Osteoblast (primary cell): ENCODE measurements at regions not wholly inside any gene's neighbourhood (a gene's known extent, or its start where the extent isn't known, plus 50 kb on each side); places are given as distances from the start of the nearest gene placed in this dataset.
A peak's percentile ranks its signal among the peaks of the same experiment; 100 is the strongest.

Source experiments
- DNase-seq: peaks from one replicate; pipeline ENCODE4 v3.0.0; 2011; ENCODE audit warnings: low spot score, mixed read lengths; ENCODE audit not compliant: insufficient read length; ENCODE audit errors: missing footprints
- H2AFZ ChIP-seq: 2 replicates; pipeline ENCODE4 v1.6.0; 2011; ENCODE audit warnings: mild to moderate bottlenecking, low read length
- H3K27ac ChIP-seq: 2 replicates; pipeline ENCODE4 v1.5.1; 2011; ENCODE audit warnings: mild to moderate bottlenecking, low read depth, low read length, moderate library complexity
- H3K27me3 ChIP-seq: 2 replicates; pipeline ENCODE4 v1.6.0; 2012; ENCODE audit warnings: mild to moderate bottlenecking, control low read depth, inconsistent platforms, low read length, moderate library complexity; ENCODE audit not compliant: insufficient read depth
- H3K36me3 ChIP-seq: 2 replicates; pipeline ENCODE4 v1.5.1; 2011; ENCODE audit warnings: mild to moderate bottlenecking, low read length, control low read depth, moderate library complexity; ENCODE audit not compliant: insufficient read depth
- H3K4me1 ChIP-seq: 2 replicates; pipeline ENCODE4 v1.5.1; 2011; ENCODE audit warnings: mild to moderate bottlenecking, low read length, control low read depth, moderate library complexity; ENCODE audit not compliant: insufficient read depth
- H3K4me2 ChIP-seq: 2 replicates; pipeline ENCODE4 v1.6.0; 2011; ENCODE audit warnings: mild to moderate bottlenecking, low read length; ENCODE audit not compliant: insufficient read depth
- H3K4me3 ChIP-seq: fragments of 200-600 bp; sonication (generic); 3 replicates; pipeline ENCODE4 v1.5.1; 2012; ENCODE audit warnings: mild to moderate bottlenecking, low read length, inconsistent platforms; ENCODE audit not compliant: insufficient read depth
- H3K79me2 ChIP-seq: 2 replicates; pipeline ENCODE4 v1.6.0; 2012; ENCODE audit warnings: mild to moderate bottlenecking, low read length, control low read depth, inconsistent platforms; ENCODE audit not compliant: insufficient read depth
- H3K9me3 ChIP-seq: 2 replicates; pipeline ENCODE4 v1.5.1; 2011; ENCODE audit warnings: low read depth, low read length, control low read depth
- H4K20me1 ChIP-seq: 2 replicates; pipeline ENCODE4 v1.6.0; 2012; ENCODE audit warnings: mild to moderate bottlenecking, low read length, control low read depth; ENCODE audit not compliant: insufficient read depth
- TF ChIP-seq, protein P1 (sequence below): IDR thresholded peaks from 2 replicates; pipeline ENCODE4 v1.5.1; 2011; ENCODE audit warnings: mild to moderate bottlenecking, low read depth, low read length, moderate library complexity; ENCODE audit errors: extremely low read depth

GRCh38 chr1:198893141-198893540 lies 254.3 kb downstream of the PTPRC start:
- Histone ChIP-seq H3K79me2 (peaks cover 25% of the 10 kb centered on the region), H3K9me3 (no peaks in the 10 kb centered on the region), H3K4me3 (no peak overlapping the region), H3K36me3 (no peaks in the 10 kb centered on the region), H3K27me3 (no peaks in the 10 kb centered on the region), H3K4me1 (peaks cover 40% of the 10 kb centered on the region), H4K20me1 (peaks cover 5% of the 10 kb centered on the region), H3K27ac (no peak overlapping the region), H2AFZ (no peak overlapping the region), H3K4me2 (no peak overlapping the region)
- no peak for DNase-seq
- TF ChIP-seq, protein P1, sequence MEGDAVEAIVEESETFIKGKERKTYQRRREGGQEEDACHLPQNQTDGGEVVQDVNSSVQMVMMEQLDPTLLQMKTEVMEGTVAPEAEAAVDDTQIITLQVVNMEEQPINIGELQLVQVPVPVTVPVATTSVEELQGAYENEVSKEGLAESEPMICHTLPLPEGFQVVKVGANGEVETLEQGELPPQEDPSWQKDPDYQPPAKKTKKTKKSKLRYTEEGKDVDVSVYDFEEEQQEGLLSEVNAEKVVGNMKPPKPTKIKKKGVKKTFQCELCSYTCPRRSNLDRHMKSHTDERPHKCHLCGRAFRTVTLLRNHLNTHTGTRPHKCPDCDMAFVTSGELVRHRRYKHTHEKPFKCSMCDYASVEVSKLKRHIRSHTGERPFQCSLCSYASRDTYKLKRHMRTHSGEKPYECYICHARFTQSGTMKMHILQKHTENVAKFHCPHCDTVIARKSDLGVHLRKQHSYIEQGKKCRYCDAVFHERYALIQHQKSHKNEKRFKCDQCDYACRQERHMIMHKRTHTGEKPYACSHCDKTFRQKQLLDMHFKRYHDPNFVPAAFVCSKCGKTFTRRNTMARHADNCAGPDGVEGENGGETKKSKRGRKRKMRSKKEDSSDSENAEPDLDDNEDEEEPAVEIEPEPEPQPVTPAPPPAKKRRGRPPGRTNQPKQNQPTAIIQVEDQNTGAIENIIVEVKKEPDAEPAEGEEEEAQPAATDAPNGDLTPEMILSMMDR = no peak

- TF ChIP-seq, protein P1 = no peak
- H4K20me1 ChIP-seq = peaks cover 5% of the 10 kb centered on the region
- no peak overlapping the region for H3K4me3 ChIP-seq
- peak overlapping the region; percentile 47 for H3K27ac ChIP-seq
- H2AFZ ChIP-seq = no peak overlapping the region
- H3K4me1 ChIP-seq = peaks cover 38% of the 10 kb centered on the region
- H3K4me2 ChIP-seq = no peak overlapping the region
- DNase-seq = no peak
- H3K36me3 ChIP-seq = peaks cover 5% of the 10 kb centered on the region
- peaks cover 20% of the 10 kb centered on the region for H3K79me2 ChIP-seq
- H3K9me3 ChIP-seq = no peaks in the 10 kb centered on the region
- no peaks in the 10 kb centered on the region for H3K27me3 ChIP-seq
Measured at GRCh38 chr1:198893763-198894444, 255.1 kb downstream of the PTPRC start.

- TF ChIP-seq, protein P1 = no peak
- Histone ChIP-seq H3K27me3 (no peaks in the 10 kb centered on the region), H3K4me2 (no peak overlapping the region), H2AFZ (no peak overlapping the region), H3K4me1 (peaks cover 12% of the 10 kb centered on the region), H3K9me3 (no peaks in the 10 kb centered on the region), H3K79me2 (peaks cover 59% of the 10 kb centered on the region), H3K4me3 (no peak overlapping the region), H3K27ac (no peak overlapping the region), H3K36me3 (peaks cover 26% of the 10 kb centered on the region), H4K20me1 (no peaks in the 10 kb centered on the region)
- no peak for DNase-seq
Measured at GRCh38 chr1:198901266-198901665, 262.4 kb downstream of the PTPRC start.

- Histone ChIP-seq H3K9me3 (no peaks in the 10 kb centered on the region), H3K4me3 (no peak overlapping the region), H3K79me2 (peaks cover 69% of the 10 kb centered on the region), H3K27me3 (no peaks in the 10 kb centered on the region), H3K27ac (no peak overlapping the region), H4K20me1 (peaks cover 3% of the 10 kb centered on the region), H3K4me2 (no peak overlapping the region), H3K36me3 (peaks cover 26% of the 10 kb centered on the region), H3K4me1 (peaks cover 12% of the 10 kb centered on the region), H2AFZ (no peak overlapping the region)
- TF ChIP-seq, protein P1 = no peak
- no peak for DNase-seq
Measured at GRCh38 chr1:198902655-198903054, 263.8 kb downstream of the PTPRC start.
